MCF 10A (cell line): ENCODE measurements at regions not wholly inside any gene's neighbourhood (a gene's known extent, or its start where the extent isn't known, plus 50 kb on each side); places are given as distances from the start of the nearest gene placed in this dataset.
"Not testable (repeated sequence)": the region's sequence is repeated elsewhere in the genome, so short reads cannot be mapped to it uniquely, and the experiment has no call there.

Source experiments
- BruUV-seq: library from RNA; stranded (reverse); fragments of 400-500 nt; replicated peaks from 2 replicates; lab custom pipeline; 2021; lab: Mats Ljungman, UMichigan
- CTCF ChIA-PET: fragments of 300-600 bp; sonication (Branson Sonifier 250); formaldehyde crosslinking; extraction: SDS; loops from one replicate; lab custom pipeline; 2021; ENCODE audit warnings: antibody characterized with exemption, inconsistent platforms; lab: Yijun Ruan, JAX
- POLR2A ChIA-PET: fragments of 300-600, 350-650 bp; sonication (Branson Sonifier 250); formaldehyde crosslinking; extraction: SDS; loops from one replicate; lab custom pipeline; 2020; ENCODE audit warnings: antibody characterized with exemption, inconsistent platforms; lab: Yijun Ruan, JAX
- DNase-seq: peaks from one replicate; pipeline ENCODE4 v3.0.0-alpha.2; 2018; ENCODE audit not compliant: unreplicated experiment
- H3K27ac Mint-ChIP-seq: one replicate; pipeline ENCODE4 v1.8.0; 2022; ENCODE audit warnings: mild to moderate bottlenecking, low read depth, mixed read lengths; ENCODE audit not compliant: unreplicated experiment
- H3K27me3 Mint-ChIP-seq: one replicate; pipeline ENCODE4 v1.8.0; 2022; ENCODE audit warnings: mixed read lengths; ENCODE audit not compliant: insufficient read depth, unreplicated experiment
- H3K36me3 Mint-ChIP-seq: one replicate; pipeline ENCODE4 v1.8.0; 2022; ENCODE audit warnings: mild to moderate bottlenecking, moderate library complexity, mixed read lengths; ENCODE audit not compliant: insufficient read depth, unreplicated experiment
- H3K4me1 Mint-ChIP-seq: one replicate; pipeline ENCODE4 v1.8.0; 2022; ENCODE audit warnings: mixed read lengths; ENCODE audit not compliant: insufficient read depth, unreplicated experiment
- H3K4me3 Mint-ChIP-seq: one replicate; pipeline ENCODE4 v1.8.0; 2022; ENCODE audit warnings: mild to moderate bottlenecking, moderate library complexity, mixed read lengths; ENCODE audit not compliant: unreplicated experiment
- H3K9me3 Mint-ChIP-seq: one replicate; pipeline ENCODE4 v1.8.0; 2022; ENCODE audit warnings: mixed read lengths; ENCODE audit not compliant: unreplicated experiment
- intact Hi-C: fragments of 100-400 bp; cut with micrococcal nuclease; formaldehyde crosslinking; loops from 2 replicates; pipeline ENCODE4 v1.14.1; 2022
- TF ChIP-seq, protein P1 (sequence below): fragments of 200-600 bp; IDR thresholded peaks from one replicate; pipeline ENCODE4 v1.8.0; 2022; ENCODE audit warnings: antibody characterized with exemption, mild to moderate bottlenecking; ENCODE audit not compliant: unreplicated experiment

- H3K9me3 Mint-ChIP-seq: no peaks in the 10 kb centered on the region
Measured at GRCh38 chr1:101588677-101589076, 351.9 kb downstream of the S1PR1 start.

DNA sequence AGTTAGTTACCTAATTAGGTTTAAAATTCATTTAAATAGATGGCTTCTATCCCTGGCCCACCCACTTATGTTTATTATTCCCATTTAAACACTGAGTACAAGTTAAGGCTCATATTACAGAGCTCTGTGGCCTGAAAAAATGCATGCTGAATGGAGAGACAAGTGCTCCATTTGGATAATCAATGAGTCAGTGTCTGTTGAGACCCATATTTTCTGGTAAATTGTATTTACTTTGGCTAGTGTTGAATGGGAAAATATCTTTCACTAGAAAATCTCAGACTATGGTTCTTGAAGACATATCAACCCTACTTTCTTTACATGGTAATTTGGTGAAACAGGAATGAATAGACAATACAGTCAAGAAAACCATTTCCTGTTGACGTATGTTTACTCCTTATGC is 356.0 kb downstream of the S1PR1 start:
- no peaks in the 10 kb centered on the region for H3K36me3 Mint-ChIP-seq
- ChIA-PET CTCF (no interaction called here), POLR2A (no interaction called here)
- BruUV-seq: no TSS peak
- peak; percentile 22 for DNase-seq
- no peaks in the 10 kb centered on the region for H3K9me3 Mint-ChIP-seq
- no peaks in the 10 kb centered on the region for H3K4me1 Mint-ChIP-seq
- H3K27me3 Mint-ChIP-seq: peaks cover 15% of the 10 kb centered on the region
- intact Hi-C loops: no loop called here
- H3K27ac Mint-ChIP-seq: no peak overlapping the region
- H3K4me3 Mint-ChIP-seq: no peak overlapping the region
- TF ChIP-seq, protein P1, sequence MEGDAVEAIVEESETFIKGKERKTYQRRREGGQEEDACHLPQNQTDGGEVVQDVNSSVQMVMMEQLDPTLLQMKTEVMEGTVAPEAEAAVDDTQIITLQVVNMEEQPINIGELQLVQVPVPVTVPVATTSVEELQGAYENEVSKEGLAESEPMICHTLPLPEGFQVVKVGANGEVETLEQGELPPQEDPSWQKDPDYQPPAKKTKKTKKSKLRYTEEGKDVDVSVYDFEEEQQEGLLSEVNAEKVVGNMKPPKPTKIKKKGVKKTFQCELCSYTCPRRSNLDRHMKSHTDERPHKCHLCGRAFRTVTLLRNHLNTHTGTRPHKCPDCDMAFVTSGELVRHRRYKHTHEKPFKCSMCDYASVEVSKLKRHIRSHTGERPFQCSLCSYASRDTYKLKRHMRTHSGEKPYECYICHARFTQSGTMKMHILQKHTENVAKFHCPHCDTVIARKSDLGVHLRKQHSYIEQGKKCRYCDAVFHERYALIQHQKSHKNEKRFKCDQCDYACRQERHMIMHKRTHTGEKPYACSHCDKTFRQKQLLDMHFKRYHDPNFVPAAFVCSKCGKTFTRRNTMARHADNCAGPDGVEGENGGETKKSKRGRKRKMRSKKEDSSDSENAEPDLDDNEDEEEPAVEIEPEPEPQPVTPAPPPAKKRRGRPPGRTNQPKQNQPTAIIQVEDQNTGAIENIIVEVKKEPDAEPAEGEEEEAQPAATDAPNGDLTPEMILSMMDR: no peak

More at GRCh38 chr1:101588677-101589076, 351.9 kb downstream of the S1PR1 start:
- Mint-ChIP-seq H3K4me1 (no peaks in the 10 kb centered on the region), H3K36me3 (no peaks in the 10 kb centered on the region), H3K27ac (no peak overlapping the region), H3K4me3 (no peak overlapping the region), H3K27me3 (peaks cover 16% of the 10 kb centered on the region)
- intact Hi-C loops: no loop called here
- POLR2A ChIA-PET: no interaction called here
- BruUV-seq: no TSS peak
- CTCF ChIA-PET: no interaction called here
- no peak for DNase-seq
- TF ChIP-seq, protein P1: no peak

DNA sequence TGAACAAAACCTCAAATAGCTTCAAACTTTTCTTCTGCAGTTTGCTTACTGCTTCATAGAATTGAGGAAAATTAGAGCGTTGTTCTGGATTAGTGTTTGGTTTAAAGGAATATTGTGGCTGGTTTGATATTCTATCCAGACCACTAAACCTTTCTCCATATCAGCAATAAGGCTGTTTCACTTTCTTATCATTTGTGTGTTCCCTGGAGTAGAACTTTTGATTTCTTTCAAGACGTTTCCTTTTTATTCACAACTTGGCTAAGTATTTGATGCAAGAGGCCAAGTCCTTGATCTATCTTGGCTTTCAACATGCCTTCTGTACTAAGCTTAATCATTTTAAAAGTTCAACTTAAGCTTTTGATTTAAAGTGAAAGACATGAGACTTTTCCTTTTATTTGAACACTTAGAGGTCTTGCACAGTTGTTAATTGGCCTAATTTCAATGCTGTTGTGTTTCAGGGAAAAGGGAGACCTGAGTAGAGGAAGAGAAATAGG is 359.1 kb downstream of the S1PR1 start:
- H3K9me3 Mint-ChIP-seq: no peaks in the 10 kb centered on the region
- no peak overlapping the region for H3K27ac Mint-ChIP-seq
- ChIA-PET POLR2A (no interaction called here), CTCF (interaction anchor here (0.6 to 0.7 kb wide), 2 partner anchors 23 to 503 kb away, joined by 3 to 5 read pairs; no protein-coding TSS in a partner anchor)
- TF ChIP-seq, protein P1: no peak
- no peak overlapping the region for H3K4me3 Mint-ChIP-seq
- H3K36me3 Mint-ChIP-seq: no peaks in the 10 kb centered on the region
- intact Hi-C loops: no loop called here
- DNase-seq: no peak
- peaks cover 4% of the 10 kb centered on the region for H3K27me3 Mint-ChIP-seq
- BruUV-seq: no TSS peak
- H3K4me1 Mint-ChIP-seq: no peaks in the 10 kb centered on the region

DNA sequence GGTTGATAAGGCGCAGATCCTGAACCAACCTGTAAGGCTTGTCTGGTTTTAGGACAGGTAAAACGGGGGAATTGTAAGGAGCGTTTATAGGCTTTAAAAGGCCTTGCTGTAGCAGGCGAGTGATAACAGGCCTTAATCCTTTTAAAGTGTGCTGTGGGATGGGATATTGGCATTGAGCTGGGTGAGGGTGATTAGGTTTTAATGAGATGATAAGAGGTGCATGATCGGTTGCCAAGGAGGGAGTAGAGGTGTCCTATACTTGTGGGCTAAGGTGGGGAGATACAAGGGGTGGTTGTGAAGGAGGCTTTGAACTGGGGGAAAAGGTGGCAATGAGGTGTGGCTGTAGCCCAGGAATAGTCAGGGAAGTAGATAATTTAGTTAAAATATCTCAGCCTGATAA is 363.8 kb downstream of the S1PR1 start:
- POLR2A ChIA-PET, DNase-seq, H3K36me3 Mint-ChIP-seq, H3K4me1 Mint-ChIP-seq, H3K27me3 Mint-ChIP-seq, BruUV-seq, H3K27ac Mint-ChIP-seq, H3K9me3 Mint-ChIP-seq, intact Hi-C loops, H3K4me3 Mint-ChIP-seq, CTCF ChIA-PET: not testable (repeated sequence)
